SHP77 (cell line): ENCODE measurements at regions not wholly inside any gene's neighbourhood (a gene's known extent, or its start where the extent isn't known, plus 50 kb on each side); places are given as distances from the start of the nearest gene placed in this dataset.
A peak's percentile ranks its signal among the peaks of the same experiment; 100 is the strongest.

Experiments
- DNase-seq, 2 experiments: peaks; one replicate each; lab custom pipeline; 2025; lab: John Stamatoyannopoulos, UW

- no peak for DNase-seq
Observed at GRCh38 chr7:96638669-96639068, 71.0 kb downstream of the SEM1 start.

DNA sequence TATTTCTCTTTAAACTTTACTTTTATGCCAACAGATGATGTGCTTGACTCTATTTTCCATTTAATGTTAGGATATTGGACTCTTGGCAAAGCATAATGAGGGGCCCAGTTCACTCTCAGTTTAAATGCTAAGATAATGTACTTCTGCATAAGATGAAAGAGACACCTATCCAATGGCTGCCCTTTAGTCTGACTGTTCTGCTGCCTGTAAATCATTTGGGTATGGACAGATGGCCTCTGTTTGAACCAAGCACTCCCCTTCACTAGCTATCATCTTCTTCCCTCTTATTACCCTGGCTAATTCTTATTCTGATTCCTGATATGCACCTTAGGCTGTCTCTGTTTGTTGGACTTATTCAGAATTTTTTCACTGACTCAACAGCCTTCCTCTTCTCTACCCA is 72.1 kb downstream of the SEM1 start:
- DNase-seq = no peak

GRCh38 chr7:96636979-96637378 is 72.7 kb downstream of the SEM1 start:
- DNase-seq = no peak

DNA sequence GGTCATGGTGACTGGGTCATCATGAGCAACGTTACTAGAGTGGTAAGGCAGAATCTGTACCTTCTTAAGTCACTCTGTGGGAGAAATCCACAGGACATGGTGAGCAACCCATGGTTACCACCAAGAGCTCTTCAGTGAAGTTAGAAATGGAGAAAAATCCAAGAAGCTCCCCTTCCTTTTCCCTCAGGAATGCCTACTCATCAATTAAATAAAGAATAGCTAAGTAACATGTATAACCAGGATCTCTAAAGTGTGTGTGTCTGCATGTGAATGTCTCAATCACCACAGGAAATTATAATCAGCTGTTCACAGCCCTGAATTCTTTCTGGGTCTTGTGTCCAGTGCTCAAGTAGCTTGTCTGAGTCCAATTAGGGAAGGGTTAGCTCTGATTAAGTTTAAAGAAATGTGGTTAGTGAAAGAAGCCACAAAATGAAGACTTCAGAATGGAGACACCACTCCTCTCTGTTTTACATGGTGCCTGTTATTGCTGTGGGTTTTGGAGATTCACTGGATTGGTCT is 73.2 kb downstream of the SEM1 start:
- no peak for DNase-seq

- DNase-seq = no peak
Observed at GRCh38 chr7:96629884-96630283, 79.8 kb downstream of the SEM1 start.

GRCh38 chr7:96624954-96625353 is 84.7 kb downstream of the SEM1 start:
- DNase-seq = no peak

DNA sequence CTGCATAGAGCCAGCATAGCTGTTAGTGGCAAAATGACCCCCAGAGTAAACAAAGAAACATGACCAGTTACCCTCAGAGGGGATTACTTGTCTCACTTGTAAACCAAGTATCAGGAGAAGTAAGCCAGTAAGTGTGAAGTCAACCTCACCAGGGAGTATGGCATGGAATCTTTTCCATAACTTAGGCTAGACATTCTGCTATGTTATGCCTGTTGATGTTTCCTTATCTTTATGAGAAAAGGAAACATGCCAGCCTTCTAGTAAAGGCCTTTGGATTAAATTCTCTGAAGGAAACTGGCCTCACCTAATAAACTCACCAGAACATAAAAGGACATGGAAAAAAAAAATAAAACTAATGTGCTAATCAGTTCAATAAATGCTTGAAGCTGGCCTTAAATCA is 87.7 kb downstream of the SEM1 start:
- no peak for DNase-seq

DNA sequence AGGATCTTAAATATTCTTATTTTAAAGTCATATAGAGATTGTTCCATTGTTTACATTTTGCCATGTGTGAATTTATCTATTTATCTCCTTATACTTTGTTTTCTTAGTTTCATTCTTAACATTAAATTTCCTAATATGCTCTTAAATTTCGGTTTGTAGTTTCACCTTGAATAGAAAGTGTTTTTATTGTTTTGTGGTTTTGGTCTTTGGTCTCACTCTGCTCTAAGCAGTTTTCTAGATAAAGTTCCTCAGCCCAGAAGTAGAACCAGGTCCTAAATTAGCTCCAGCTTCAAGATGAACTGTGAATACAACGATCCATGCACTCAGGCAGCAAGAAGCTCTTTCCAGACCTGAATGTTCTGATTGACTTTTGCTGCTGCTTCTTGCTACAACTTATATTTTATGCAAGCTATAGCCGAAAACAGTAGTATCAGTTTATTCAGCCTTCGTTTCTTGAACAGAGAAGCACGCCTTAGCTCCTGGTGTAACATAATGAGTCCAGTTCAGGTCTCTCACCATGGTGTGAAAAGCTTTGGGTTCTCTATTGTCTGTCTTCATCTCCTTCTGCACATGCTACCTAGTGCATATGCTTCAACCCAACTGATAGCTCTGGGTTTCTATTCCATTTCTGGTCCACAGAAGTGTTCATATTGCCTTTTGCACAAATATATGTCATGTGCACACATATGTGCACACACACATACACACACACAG is 95.3 kb downstream of the SEM1 start:
- DNase-seq = no peak

GRCh38 chr7:96612034-96612433 is 97.6 kb downstream of the SEM1 start:
- DNase-seq = no peak

- no peak for DNase-seq
Observed at GRCh38 chr7:96605045-96605716, 104.5 kb downstream of the SEM1 start.

- no peak for DNase-seq
Observed at GRCh38 chr7:96599288-96599936, 110.2 kb downstream of the SEM1 start.

GRCh38 chr7:96598421-96598820 is 111.2 kb downstream of the SEM1 start:
- DNase-seq = no peak

DNA sequence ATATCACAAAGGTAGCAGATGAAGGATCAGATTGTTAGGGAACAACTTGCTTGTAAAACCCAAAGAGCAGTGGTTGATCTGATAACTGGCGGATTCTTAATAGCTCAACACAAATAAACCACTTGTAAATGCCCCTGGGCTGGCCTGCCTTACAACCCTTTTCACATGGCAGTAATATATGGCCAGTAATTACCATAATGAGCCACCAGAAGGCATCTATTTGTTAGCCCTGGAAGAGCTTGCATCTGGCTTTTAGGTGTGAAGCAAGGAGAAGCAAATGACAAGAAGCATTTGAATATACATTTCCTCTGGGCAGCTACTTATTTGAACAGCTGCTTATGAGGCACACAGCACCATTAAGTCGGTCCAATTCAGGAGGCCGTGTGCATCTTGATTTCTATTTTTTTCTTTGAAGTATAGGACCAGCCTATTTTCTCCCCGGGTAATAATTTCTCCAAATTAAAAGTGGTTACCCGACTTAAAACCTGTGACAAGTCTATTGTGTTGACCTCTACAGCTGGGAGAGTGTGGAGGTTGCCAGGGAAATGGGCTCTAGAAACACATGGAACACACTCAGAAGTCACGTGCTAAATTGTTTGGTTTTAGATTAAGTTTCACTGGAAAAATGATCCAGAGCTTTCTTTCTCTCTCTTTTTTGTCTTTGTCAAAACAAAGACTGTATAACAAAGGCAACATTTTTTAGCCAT is 113.4 kb downstream of the SEM1 start:
- DNase-seq = peak; percentile 78 to 86

GRCh38 chr7:96591900-96592676 is 117.6 kb downstream of the SEM1 start:
- DNase-seq = no peak

DNA sequence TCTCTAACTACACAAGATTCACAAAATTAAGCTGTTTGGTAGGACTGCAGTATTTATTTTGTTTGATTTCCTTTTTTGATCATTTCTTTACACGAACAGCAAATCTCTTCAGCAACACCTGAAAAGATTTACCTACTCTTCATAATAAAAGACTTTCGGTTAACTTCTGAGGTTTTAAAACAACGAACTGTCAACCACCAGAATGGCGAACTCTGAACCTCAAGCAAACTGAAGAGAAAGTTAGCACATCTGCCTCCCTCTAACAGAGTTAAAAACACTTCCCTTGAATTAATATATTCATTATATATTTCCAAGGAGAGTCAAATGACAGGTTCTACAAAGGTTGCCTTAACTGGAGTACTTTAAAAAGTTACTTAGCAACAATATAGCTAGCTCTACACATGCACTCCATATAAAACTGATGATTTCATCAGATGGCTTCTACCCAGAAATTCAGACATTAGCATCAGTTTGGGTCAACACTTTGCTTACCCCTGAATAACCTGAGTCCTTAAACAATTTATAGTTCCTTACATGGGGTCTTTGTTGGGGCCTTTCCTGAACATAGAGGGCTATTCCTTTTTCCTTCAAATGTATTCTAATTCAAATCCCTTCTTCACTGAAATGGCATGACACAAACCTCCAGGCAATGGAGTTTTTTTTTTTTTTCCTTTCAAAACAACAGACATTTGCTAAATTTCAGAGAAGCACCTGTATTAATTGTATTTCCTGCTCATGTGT is 118.3 kb downstream of the SEM1 start:
- DNase-seq = no peak

DNA sequence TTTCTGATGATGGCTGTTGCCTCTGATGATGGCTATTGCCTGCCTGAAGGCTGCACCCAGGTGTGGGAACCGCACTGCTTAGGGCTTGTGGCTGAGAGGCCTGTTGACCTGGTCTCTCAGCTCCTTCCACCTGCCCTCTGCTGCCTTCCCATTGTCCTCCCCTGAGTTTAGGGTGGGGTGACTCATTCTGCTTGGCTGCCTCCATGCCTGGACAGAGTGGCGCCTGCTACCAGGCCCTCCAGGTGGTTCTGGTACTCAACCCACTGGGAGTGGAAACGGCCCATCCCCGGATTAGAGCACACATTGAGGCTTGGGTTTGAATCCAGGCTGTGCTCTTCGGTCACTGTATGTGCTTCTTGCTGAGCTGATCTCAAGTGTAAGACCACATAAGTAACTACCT is 120.6 kb downstream of the SEM1 start:
- peak in 1 of 2 experiments; percentile 20 for DNase-seq

DNA sequence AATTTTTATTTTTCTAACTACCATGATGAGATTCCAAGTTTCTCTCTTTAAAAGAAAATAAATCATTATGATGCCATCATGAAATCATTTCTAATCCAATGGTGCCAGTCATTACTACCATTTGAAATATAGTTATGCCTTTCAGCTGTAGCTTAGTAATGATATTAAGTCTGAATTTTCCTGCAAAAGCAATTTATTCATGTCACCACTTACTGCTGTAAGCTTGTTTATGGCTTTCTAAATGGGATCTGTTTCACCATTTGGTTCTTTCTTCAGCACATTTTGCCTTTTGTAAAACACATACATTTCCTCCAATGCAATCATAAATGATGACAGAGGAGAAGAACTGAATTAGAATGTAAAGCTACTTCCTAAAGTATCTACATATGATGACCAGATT is 130.5 kb downstream of the SEM1 start:
- no peak for DNase-seq

DNA sequence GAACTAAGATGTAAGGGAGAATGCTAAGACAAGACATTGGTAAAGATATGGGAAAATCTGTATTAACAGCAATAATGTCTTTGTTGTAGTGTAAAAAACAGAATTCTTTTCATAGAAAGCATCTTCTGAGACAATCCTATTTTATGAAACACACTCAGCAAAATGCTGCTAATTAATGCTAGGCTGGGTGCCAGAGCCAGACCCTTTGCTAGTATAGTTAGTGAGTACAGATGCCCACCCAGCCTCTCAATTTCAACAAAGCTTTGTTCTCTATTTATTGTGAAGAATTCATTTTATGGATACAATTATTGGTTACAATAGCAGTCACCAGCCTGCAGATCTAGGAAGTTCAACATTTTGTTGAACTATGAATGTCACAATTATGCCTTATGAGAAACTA is 131.0 kb downstream of the SEM1 start:
- DNase-seq = no peak

DNA sequence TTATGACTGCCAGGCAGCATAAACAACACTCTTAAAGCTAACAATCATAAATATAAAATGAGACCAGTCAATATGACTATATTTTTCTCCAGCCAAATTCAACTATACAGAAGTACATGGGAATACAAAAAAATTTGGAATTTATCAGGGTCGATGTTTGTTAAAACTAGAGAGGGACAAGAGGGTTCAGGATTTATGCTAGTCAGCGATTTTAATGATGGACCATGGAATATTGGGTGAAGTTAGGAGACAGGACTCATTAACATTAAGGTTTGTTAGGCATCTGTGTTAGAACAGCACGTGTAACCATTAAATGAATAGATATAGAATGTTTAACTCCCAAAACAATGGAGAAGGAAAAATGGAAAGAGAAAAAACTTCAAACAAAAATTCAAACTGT is 146.2 kb downstream of the SEM1 start:
- no peak for DNase-seq

GRCh38 chr7:96562966-96563365 is 146.7 kb downstream of the SEM1 start:
- DNase-seq = no peak

DNA sequence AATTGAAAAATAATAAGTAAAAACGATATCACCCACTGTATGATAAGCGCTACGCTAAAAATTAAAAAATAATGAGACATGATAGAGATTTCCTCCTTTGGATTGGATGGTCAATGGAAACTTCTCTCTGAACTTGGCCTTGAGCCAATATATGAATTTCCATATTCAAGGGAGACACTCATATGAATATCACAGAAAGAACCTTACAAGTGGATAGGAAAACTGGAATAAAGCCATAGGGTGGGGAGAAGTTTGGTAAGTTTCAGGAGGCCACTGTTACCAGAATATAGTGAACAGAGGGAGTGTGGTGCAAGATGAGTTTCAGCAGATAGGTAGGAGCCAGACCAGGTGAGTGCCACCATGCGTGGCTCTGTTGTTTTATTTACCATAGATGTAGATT is 147.2 kb downstream of the SEM1 start:
- DNase-seq = no peak
